GM12891 (cell line): ENCODE measurements at regions not wholly inside any gene's neighbourhood (a gene's known extent, or its start where the extent isn't known, plus 50 kb on each side); places are given as distances from the start of the nearest gene placed in this dataset.

Experiments used
- PAX5 ChIP-seq: IDR thresholded peaks from 2 replicates; pipeline ENCODE4 v1.6.1; 2011; ENCODE audit warnings: low read length, moderate library complexity, mild to moderate bottlenecking; ENCODE audit not compliant: insufficient read depth, severe bottlenecking
- POLR2A ChIP-seq: IDR thresholded peaks from 2 replicates; pipeline ENCODE4 v1.6.1; 2011; ENCODE audit warnings: low read depth, low read length, control low read depth
- POLR2AphosphoS5 ChIP-seq: IDR thresholded peaks from 2 replicates; pipeline ENCODE4 v1.6.1; 2011; ENCODE audit warnings: low read depth, low read length, control low read depth
- SPI1 ChIP-seq: IDR thresholded peaks from 2 replicates; pipeline ENCODE4 v1.6.1; 2011; ENCODE audit warnings: low read depth, low read length, control low read depth
- TAF1 ChIP-seq: IDR thresholded peaks from 2 replicates; pipeline ENCODE4 v1.6.1; 2011; ENCODE audit warnings: low read depth, low read length, control low read depth

DNA sequence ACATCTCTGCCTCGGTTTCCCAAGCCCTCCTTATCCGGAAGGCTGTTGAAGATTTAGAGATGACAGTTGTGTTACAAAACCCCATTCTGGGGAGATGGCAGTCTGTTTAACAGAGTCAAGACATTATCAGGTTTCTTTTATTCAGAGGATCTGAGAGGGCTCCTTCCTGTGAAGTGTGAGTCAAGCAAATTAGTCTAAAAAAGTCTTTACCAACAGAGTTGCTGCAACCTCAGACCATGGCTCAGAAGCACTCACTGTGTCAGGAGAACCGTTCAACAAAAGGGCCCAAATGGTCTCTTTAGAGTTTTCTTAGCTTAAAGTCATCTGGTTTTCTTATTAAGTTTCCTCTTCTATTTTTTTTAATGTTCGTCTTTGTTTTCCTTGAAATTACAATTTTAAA lies 717.8 kb downstream of the EPM2A start:
- TF ChIP-seq POLR2AphosphoS5: no peak
- no peak for TF ChIP-seq POLR2A
- no peak for TF ChIP-seq TAF1
- no peak for TF ChIP-seq SPI1
- no peak for TF ChIP-seq PAX5
